AG09319 (cell line): ENCODE measurements at regions not wholly inside any gene's neighbourhood (a gene's known extent, or its start where the extent isn't known, plus 50 kb on each side); places are given as distances from the start of the nearest gene placed in this dataset.

Experiments
- DNase-seq: peaks from one replicate; pipeline ENCODE4 v3.0.0-alpha.2; 2010; ENCODE audit warnings: low read depth; ENCODE audit errors: extremely low read depth
- TF ChIP-seq, protein P1 (sequence below): IDR thresholded peaks from 2 replicates; pipeline ENCODE4 v1.5.1; 2011; ENCODE audit warnings: low read depth, mild to moderate bottlenecking, inconsistent platforms, low read length, moderate library complexity

DNA sequence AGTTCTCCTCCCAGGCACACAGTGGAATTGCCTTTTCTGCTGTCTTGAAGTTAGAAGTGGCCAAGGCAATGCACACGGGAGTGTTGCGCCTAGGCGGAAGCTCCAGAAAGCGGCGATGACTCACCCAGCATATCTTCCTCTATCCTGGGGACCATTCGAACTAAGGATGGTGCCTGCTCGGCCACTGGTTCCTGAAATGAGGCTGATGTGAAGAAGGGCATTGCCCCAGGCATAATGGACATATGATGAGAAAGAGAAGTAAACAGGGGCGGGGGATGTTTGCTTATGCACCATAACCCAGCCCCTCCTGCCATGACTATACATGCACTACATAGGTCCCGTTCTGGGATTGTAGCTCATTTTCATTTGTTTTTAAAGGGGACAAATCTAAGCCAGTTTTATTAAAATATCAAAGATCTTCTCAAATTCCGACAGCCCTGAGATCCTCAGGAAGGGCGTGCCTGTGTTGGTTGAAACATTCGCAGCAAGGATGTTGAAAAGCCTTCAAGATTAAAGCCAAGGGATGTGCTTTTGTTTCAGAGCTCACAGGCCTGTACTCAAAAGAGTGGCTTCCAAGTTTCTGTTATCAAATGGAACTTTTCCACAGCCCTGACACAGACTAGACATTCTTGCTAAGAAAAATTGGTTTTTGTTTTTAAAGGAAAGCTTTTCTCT, 218.5 kb downstream of the LY86 start:
- DNase-seq, result no peak

GRCh38 chr6:6808343-6808742, 219.8 kb downstream of the LY86 start:
- no peak for DNase-seq
- TF ChIP-seq, protein P1, sequence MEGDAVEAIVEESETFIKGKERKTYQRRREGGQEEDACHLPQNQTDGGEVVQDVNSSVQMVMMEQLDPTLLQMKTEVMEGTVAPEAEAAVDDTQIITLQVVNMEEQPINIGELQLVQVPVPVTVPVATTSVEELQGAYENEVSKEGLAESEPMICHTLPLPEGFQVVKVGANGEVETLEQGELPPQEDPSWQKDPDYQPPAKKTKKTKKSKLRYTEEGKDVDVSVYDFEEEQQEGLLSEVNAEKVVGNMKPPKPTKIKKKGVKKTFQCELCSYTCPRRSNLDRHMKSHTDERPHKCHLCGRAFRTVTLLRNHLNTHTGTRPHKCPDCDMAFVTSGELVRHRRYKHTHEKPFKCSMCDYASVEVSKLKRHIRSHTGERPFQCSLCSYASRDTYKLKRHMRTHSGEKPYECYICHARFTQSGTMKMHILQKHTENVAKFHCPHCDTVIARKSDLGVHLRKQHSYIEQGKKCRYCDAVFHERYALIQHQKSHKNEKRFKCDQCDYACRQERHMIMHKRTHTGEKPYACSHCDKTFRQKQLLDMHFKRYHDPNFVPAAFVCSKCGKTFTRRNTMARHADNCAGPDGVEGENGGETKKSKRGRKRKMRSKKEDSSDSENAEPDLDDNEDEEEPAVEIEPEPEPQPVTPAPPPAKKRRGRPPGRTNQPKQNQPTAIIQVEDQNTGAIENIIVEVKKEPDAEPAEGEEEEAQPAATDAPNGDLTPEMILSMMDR, result no peak

More for the DNA sequence above, 218.5 kb downstream of the LY86 start:
- TF ChIP-seq, protein P1, result no peak

DNA sequence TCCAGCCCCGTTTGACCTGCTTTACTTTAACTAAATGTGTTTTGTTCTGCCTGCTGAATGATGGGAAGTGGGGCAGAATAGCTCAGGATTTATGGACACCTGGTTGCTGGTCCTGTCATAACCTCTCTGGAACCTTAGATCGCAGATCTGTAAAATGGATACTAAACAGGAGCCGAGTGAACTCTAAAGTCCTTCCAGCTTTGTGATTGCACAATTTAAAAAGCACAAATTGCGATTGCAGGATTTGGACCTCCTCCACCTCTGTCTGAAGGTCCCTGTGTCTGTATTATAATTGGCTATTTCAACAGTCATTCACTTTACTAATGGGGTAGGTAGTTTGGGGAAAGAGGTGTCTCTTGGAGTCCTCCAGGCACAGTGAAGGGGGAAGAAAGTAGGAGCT, 220.4 kb downstream of the LY86 start:
- DNase-seq, result no peak
- TF ChIP-seq, protein P1, result no peak

DNA sequence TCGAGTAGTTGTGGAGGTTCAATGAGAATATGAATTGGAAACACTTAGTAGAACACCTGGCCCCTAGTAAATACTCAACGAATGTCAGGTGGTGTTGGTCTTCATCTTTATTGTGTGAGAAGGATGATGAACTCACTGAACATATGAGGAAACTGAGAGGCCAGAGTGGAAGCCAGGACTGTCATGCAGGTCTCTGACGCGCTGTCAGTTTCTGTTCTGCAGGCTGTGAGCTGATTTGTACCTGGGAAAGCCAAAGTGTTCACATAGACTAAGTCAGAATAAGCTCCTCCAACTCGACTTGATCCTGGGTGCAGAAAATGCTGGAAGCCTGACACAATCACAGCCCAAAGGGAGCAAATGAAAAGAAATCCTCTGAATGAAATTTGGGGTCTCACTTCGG, 222.2 kb downstream of the LY86 start:
- DNase-seq, result no peak
- TF ChIP-seq, protein P1, result no peak

GRCh38 chr6:6811128-6812009, 222.8 kb downstream of the LY86 start:
- DNase-seq, result no peak
- TF ChIP-seq, protein P1, result no peak

- no peak for DNase-seq
- TF ChIP-seq, protein P1, result no peak
Measured at GRCh38 chr6:6812427-6812826, 223.9 kb downstream of the LY86 start.

DNA sequence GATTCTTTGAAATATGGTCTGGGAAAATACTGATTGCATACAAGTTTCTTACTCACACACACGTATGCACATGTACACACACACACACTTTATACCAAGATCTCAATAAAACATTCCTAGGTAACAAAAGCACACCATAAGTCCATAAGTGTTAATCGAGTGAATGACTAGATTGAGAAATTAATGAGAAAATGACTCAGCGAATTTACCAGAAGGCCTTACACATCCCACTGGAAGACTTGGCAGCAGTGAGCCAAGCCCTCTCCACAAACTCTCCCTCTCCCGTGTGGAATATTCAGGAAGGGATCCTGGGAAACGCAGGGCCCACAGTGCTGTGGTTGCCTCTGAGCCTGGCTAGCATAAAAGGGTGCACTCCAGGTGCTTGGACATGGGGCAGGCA, 227.2 kb downstream of the LY86 start:
- DNase-seq, result no peak
- TF ChIP-seq, protein P1, result no peak
